NCI-H2196 treated with DMSO at 0.1 percent for 48 hours (cell line): ENCODE measurements at regions not wholly inside any gene's neighbourhood (a gene's known extent, or its start where the extent isn't known, plus 50 kb on each side); places are given as distances from the start of the nearest gene placed in this dataset.
"Not testable (repeated sequence)": the region's sequence is repeated elsewhere in the genome, so short reads cannot be mapped to it uniquely, and the experiment has no call there.

ENCODE experiments used
- DNase-seq: peaks from one replicate; lab custom pipeline; 2025; ENCODE audit not compliant: unreplicated experiment; lab: John Stamatoyannopoulos, UW

- no peak for DNase-seq
These were observed 131.9 kb upstream of the FNDC3A start for GRCh38 chr13:48843630-48844380.

DNA sequence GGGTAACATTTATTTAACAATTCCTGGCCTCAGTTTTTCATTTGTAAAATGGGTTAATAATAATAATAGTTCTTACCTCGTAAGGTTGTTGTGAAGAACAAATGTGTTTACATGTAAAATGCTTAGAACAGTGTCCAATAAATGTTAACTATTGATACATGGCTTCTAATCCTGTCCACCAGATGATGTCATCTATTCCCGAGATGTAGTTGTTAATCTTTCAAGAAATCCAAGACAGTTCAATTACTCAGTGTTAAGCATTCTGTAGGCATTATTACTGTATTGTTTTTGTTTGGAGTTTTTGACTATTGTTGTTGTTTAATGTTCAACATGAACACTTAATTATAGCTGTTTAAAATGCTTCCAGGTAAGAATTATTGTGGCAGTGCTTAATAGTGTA is 131.0 kb upstream of the FNDC3A start:
- DNase-seq, result no peak

- DNase-seq, result no peak
These were observed 126.2 kb upstream of the FNDC3A start for GRCh38 chr13:48849515-48849914.

DNA sequence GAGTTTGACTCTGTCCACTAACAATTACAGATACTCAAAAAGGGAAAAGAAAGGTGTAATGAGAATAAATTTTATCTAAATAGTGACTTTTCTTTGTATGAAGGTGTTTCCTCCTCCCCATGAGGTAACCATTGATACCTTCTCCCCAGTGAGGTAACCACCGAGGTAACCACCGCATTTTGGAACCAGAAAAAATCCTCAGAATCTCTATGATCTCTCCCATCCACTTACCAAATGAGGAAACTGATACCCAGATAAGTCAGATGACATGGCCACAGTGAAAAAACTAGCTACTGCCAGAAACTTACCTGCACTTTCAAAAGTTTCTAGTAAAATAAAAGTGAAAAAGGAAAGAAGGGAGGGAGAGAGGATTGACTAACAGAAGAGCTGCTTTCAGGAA is 124.0 kb upstream of the FNDC3A start:
- DNase-seq, result no peak

GRCh38 chr13:48852911-48853727 is 122.6 kb upstream of the FNDC3A start:
- DNase-seq, result no peak

GRCh38 chr13:48853728-48854102 is 122.0 kb upstream of the FNDC3A start:
- DNase-seq, result no peak

DNA sequence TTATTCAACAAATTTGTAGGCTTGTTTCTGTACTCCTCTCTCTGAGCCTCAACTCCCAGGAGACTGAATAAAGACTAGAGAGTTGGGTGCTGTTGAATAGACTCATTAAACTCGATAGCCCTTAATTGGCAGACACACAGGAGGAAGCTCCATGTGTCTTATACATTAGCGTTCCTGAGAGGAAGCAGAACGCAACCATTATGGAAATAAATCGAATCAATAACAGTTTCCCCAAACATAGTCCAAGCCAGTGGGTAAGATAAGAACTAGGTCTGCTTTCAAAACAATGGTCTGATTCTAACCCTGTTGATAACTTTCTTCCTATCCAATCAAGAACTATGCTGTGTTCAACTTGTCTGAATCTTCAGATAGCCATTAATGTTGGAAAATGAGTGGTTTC is 118.1 kb upstream of the FNDC3A start:
- DNase-seq, result no peak

DNA sequence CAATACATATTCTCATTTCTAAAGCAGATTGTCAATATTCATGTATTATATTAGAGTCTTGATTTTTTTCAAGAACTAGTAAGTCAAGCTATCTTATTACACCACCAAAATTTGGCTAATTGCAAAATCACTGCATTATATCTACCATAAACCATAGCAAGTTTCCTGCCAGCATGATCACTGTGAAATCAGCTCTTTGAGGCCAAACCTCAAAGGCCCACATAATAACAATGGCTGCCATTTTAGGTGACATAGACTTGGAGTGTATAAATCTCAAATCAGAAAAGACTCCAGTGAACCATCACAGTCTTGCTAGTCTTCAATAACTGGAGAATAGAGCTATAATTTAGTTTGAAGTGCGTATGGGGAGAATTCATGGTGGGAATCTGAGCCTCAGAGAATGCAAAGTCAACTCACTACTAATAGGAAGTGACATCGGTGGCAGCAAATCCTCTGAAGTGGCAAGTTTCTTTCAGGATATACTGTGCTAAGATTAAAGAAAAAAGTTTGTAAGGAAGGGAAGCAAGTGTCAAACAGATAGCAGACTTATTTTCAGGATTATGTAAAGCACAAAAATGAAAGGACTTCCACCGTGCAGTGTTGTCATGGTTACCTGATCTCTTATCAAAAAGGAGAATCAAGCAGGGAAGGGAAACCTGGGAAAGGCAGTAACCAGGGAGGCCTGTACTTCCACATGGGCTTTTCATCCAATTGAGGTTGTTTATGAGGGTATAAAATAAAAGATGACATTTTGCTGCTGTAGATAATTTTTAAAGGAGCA is 117.4 kb upstream of the FNDC3A start:
- DNase-seq, result no peak

DNA sequence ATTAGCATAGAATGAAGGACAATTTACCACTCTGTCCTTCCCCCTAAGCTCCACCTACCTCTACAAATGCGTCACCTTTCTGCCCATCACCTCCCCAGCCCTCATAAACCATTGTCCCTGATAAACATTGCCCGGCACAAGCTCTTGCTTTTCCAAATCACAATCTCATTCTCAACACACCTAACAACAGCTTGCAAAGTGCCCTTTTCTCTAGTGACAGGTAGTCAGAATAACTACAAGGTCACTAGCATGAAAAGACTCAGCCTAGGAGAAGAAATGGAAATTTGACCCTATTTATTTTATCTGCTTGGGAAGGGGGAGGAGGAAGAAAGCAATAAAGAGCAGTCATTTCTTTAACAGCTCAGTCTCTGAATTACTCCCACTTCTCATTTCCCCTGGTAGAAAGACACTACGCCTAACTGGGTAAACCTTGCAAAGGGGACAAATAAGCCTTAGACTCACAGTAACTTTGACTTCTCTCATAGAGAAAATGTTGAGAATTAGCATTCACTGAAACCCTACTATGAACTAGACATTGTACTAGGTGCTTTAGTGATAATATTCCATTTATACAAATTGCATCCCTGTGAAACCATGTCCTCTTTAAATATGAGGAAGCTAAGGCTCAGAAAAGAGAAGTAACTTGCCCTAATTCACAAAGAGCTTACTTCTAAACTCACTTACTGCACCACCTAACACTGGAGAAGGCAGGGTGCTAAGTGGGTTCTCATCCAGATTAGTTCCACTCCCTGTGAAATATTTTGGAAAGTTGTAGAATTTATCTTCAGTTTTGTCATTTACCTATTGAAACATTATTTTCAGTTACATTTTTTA is 116.2 kb upstream of the FNDC3A start:
- no peak for DNase-seq

GRCh38 chr13:48860364-48860763 is 115.3 kb upstream of the FNDC3A start:
- no peak for DNase-seq

DNA sequence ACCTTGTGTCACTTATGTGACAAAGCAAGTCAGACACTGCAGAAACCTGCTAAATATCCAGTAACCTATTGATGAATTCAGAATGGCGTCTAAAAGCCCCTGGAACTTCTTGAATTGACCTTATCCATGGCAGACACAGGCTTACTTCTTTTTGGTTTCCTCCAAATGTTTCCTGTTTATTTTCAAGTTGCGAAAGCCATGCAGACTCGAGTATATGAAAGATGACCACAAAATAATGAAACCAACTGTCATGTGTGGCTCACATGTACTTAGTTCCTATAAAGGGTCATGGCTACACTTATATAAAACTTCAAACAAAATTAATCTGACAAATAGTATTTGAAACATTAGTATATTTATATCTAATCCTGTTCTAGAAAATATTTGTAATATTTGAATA is 113.1 kb upstream of the FNDC3A start:
- DNase-seq, result no peak

GRCh38 chr13:48864100-48864499 is 111.6 kb upstream of the FNDC3A start:
- DNase-seq, result no peak

GRCh38 chr13:48866249-48866648 is 109.5 kb upstream of the FNDC3A start:
- no peak for DNase-seq

GRCh38 chr13:48873081-48873480 is 102.6 kb upstream of the FNDC3A start:
- DNase-seq, result no peak

GRCh38 chr13:48873587-48873986 is 102.1 kb upstream of the FNDC3A start:
- no peak for DNase-seq

GRCh38 chr13:48874165-48874564 is 101.5 kb upstream of the FNDC3A start:
- no peak for DNase-seq

DNA sequence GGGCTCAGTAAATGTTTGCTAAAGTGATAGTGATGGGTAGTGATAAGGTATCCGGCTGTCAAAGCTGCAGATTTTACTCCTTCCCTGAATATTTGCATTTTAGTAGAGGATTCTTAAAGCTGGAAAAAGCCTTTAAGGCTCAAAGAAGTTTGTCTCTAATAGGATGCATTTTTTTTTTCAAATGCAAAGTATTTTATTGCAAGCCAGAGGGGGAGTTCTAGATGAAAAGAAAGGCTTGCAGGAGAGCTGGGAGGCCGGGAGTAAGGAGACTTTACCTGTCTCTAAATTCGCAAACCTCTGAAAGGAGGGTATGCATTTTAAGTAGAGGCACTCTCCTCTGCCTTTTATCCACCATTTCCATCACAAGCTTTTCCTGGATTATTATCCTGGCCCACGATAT is 100.7 kb upstream of the FNDC3A start:
- no peak for DNase-seq

- DNase-seq, result no peak
These were observed 99.4 kb upstream of the FNDC3A start for GRCh38 chr13:48876289-48876688.

DNA sequence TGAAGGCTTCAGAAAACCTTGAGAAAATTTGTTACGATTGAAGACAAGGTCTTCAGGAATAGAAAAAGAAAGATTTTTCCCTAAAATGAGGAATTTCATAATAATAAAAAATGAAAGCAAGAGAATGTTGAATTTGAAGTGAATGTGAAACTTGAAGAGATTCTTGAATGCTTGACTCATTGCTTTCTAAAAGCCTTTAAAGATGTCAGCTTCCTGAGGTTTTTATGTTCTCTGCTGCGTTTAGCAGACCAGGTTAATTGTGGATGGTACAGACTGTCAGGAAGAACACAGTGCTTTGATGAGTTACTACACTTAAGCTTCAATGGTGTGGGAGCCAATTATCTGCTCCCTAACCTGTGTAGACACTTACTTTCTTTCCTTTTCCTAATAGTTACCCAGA is 96.3 kb upstream of the FNDC3A start:
- no peak for DNase-seq

- DNase-seq, result no peak
These were observed 95.9 kb upstream of the FNDC3A start for GRCh38 chr13:48879854-48880253.

DNA sequence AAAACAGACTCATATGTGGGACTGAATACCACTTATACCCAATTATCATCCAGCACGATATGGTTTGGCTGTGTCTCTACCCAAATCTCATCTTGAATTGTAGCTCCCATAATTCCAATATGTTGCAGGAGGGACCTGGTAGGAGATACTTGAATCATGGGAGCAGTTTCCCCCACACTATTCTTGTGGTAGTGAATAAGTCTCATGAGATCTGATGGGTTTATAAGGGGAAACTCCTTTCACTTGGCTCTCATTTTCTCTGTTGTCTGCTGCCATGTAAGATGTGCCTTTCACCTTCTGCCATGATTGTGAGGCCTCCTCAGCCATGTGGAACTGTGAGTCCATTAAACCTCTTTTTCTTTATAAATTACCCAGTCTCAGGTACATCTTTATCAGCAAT is 91.9 kb upstream of the FNDC3A start:
- not testable (repeated sequence) for DNase-seq
